ENCODE measurements at regions not wholly inside any gene's neighbourhood (a gene's known extent, or its start where the extent isn't known, plus 50 kb on each side); places are given as distances from the start of the nearest gene placed in this dataset.

- 61 to 88% methylated on average over 2 of the region's 2 CpGs for WGBS, 2 donors
- intact Hi-C loops (cut with DNase I) = no loop called here
These were observed 653.1 kb upstream of the KCNMB2 start for GRCh38 chr3:177883091-177883490.

GRCh38 chr3:177883957-177884356, 652.3 kb upstream of the KCNMB2 start:
- H3K36me3 ChIP-seq = no peaks in the 10 kb centered on the region
- no peaks in the 10 kb centered on the region for H3K4me1 ChIP-seq
- no peak for TF ChIP-seq CTCF (IDR thresholded peaks at IDR 0.05)
- no peak for TF ChIP-seq POLR2A (IDR thresholded peaks at IDR 0.05)
- WGBS, 2 donors = 81 to 86% methylated on average over 1 of the region's 1 CpG
- H3K9me3 ChIP-seq = no peaks in the 10 kb centered on the region
- H3K4me3 ChIP-seq = no peak overlapping the region
- H3K27ac ChIP-seq = no peak overlapping the region
- DNase-seq = no peak
- intact Hi-C loops (cut with DNase I) = no loop called here
- no peaks in the 10 kb centered on the region for H3K27me3 ChIP-seq

More at GRCh38 chr3:177883091-177883490, 653.1 kb upstream of the KCNMB2 start:
- H3K27me3 ChIP-seq = no peaks in the 10 kb centered on the region
- no peaks in the 10 kb centered on the region for H3K36me3 ChIP-seq
- TF ChIP-seq POLR2A (IDR thresholded peaks at IDR 0.05) (no peak), CTCF (IDR thresholded peaks at IDR 0.05) (no peak)
- H3K9me3 ChIP-seq = no peaks in the 10 kb centered on the region
- no peaks in the 10 kb centered on the region for H3K4me1 ChIP-seq
- no peak overlapping the region for H3K4me3 ChIP-seq
- DNase-seq = no peak
- H3K27ac ChIP-seq = no peak overlapping the region

- no peak for TF ChIP-seq POLR2A (IDR thresholded peaks at IDR 0.05)
- no peak for TF ChIP-seq CTCF (IDR thresholded peaks at IDR 0.05)
- intact Hi-C loops (cut with DNase I) = no loop called here
- no peak for DNase-seq
- Histone ChIP-seq H3K9me3 (no peaks in the 10 kb centered on the region), H3K27me3 (no peaks in the 10 kb centered on the region), H3K4me3 (no peak overlapping the region), H3K27ac (no peak overlapping the region), H3K4me1 (no peaks in the 10 kb centered on the region), H3K36me3 (no peaks in the 10 kb centered on the region)
- WGBS, 2 donors = 86 to 89% methylated on average over 5 of the region's 5 CpGs
These were observed 651.2 kb upstream of the KCNMB2 start for GRCh38 chr3:177885063-177885462.

DNA sequence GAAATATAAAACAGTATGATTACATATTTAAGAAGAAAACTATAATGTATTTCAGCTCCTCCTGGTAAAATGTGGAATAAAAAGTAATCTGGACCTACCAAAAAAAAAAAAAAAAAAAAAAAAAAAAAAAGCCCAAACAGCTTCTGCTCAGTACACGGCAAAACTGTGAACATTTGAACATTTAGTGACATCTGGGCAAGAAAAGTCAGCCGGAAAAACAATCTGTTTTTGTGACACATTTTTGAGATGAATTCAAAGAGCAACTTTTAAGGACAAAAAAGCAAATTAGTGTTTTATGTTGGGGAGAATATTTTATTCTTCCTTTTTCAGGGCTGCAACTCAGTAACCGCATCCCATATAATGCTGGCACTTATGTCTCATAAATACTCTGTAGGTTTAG, 649.7 kb upstream of the KCNMB2 start:
- 73 to 84% methylated on average over 3 of the region's 3 CpGs for WGBS, 2 donors
- Histone ChIP-seq H3K36me3 (no peaks in the 10 kb centered on the region), H3K27me3 (no peaks in the 10 kb centered on the region), H3K4me3 (no peak overlapping the region), H3K27ac (no peak overlapping the region), H3K9me3 (no peaks in the 10 kb centered on the region), H3K4me1 (no peaks in the 10 kb centered on the region)
- intact Hi-C loops (cut with DNase I) = no loop called here
- no peak for DNase-seq
- no peak for TF ChIP-seq CTCF (IDR thresholded peaks at IDR 0.05)

DNA sequence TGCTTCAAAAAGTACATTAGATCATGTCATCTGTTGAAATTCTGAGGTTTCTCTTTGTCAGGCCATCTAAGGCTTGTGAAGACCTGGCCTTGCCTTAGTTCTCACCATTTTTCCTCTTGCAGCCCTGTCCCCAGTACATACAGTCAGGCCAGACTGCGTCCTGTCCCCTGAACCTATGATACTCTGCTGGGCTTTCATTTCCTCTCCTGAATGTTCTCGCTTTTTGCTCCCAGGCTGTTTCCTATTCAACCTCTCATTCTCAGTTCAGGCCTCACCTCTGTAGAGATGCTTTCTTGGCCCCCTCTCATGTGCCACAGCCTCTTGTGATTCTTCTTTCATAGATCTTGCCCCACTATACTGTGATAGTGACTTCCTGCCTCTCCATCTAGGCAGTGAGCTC, 648.8 kb upstream of the KCNMB2 start:
- no peaks in the 10 kb centered on the region for H3K36me3 ChIP-seq
- 85 to 90% methylated on average over 2 of the region's 2 CpGs for WGBS, 2 donors
- H3K9me3 ChIP-seq = no peaks in the 10 kb centered on the region
- H3K27ac ChIP-seq = no peak overlapping the region
- H3K4me3 ChIP-seq = no peak overlapping the region
- no peaks in the 10 kb centered on the region for H3K27me3 ChIP-seq
- no peaks in the 10 kb centered on the region for H3K4me1 ChIP-seq
- DNase-seq = no peak
- TF ChIP-seq CTCF (IDR thresholded peaks at IDR 0.05) (no peak), POLR2A (IDR thresholded peaks at IDR 0.05) (no peak)
- intact Hi-C loops (cut with DNase I) = no loop called here
